Retinal pigment epithelial cell (primary cell): ENCODE measurements at regions not wholly inside any gene's neighbourhood (a gene's known extent, or its start where the extent isn't known, plus 50 kb on each side); places are given as distances from the start of the nearest gene placed in this dataset.
"Not testable (repeated sequence)": the region's sequence is repeated elsewhere in the genome, so short reads cannot be mapped to it uniquely, and the experiment has no call there.

Source experiments
- DNase-seq: peaks from one replicate; pipeline ENCODE4 v3.0.0-alpha.2; 2010; ENCODE audit warnings: low read depth
- H3K4me3 ChIP-seq: 2 replicates; pipeline ENCODE4 v1.5.1; 2011; ENCODE audit warnings: mild to moderate bottlenecking, low read length, control low read depth, moderate library complexity
- TF ChIP-seq, protein P1 (sequence below): conservative IDR thresholded peaks from 2 replicates; pipeline ENCODE4 v1.5.1; 2011; ENCODE audit warnings: low read depth, low read length, control low read depth, inconsistent platforms

DNA sequence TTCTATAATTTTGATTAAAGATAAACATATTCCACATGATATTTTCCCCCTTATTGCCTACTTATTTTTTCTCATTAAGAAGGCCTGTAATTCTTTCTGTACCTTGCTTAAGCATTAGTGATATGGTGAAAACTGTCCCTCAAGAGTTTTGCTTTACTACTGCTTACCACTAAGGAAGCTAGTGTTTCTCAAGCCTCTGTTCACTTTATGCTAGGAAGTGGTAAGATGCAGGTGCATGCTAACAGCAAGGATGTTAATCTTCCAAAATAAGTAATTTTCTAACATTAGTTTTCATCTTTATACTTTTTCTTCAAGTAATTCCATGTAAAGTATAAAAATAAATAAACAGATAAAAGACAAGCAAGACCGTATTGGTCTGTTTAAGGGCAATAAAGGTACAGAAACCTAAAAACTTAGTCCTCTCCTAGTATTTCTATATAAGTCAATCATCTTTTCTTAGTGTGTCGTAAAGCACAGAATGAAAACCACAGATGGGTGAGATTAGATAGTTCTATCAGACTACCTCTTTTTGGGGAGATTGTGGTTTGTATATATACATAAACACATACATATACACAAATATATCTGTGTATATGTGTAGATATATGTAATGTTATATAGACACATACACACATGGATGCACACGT lies 731.0 kb upstream of the CNTN5 start:
- no peak for DNase-seq
- H3K4me3 ChIP-seq = no peak overlapping the region
- TF ChIP-seq, protein P1, sequence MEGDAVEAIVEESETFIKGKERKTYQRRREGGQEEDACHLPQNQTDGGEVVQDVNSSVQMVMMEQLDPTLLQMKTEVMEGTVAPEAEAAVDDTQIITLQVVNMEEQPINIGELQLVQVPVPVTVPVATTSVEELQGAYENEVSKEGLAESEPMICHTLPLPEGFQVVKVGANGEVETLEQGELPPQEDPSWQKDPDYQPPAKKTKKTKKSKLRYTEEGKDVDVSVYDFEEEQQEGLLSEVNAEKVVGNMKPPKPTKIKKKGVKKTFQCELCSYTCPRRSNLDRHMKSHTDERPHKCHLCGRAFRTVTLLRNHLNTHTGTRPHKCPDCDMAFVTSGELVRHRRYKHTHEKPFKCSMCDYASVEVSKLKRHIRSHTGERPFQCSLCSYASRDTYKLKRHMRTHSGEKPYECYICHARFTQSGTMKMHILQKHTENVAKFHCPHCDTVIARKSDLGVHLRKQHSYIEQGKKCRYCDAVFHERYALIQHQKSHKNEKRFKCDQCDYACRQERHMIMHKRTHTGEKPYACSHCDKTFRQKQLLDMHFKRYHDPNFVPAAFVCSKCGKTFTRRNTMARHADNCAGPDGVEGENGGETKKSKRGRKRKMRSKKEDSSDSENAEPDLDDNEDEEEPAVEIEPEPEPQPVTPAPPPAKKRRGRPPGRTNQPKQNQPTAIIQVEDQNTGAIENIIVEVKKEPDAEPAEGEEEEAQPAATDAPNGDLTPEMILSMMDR = no peak

DNA sequence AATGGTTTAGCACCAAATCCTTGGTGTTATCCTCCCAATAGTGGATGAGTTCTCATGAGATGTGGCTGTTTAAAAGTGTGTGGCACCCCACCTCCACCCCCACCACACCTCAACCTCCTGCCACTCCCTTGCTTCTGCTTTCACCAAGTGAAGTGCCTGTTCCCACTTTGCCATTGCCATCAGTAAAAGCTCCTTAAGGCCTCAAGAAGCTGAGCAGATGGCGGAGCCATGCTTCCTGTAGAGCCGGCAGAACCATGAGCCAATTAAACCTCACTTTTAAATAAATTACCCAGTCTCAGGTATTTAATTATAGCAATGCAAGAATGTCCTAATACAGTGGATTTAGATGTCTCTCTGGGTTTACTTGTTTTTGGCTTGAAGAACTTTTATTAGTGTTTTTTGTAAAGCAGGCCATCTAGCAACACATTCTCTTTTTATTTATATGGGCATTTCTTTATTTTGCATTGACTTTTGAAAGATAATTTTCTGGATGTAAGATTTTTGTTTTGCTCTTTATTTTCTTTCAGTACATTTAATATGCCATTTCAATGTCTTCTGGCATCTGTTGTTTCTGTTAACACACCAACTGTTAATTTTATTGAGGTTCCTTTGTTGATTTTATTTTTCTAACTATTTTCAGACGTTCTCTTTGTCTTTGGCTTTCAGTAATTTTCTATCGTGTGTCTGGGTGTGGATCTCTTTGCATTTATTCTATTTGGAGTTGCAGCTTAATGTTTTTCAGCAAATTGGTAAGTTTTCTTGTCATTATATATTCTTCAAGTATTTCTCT lies 724.5 kb upstream of the CNTN5 start:
- DNase-seq = no peak
- TF ChIP-seq, protein P1 = no peak
- no peak overlapping the region for H3K4me3 ChIP-seq

DNA sequence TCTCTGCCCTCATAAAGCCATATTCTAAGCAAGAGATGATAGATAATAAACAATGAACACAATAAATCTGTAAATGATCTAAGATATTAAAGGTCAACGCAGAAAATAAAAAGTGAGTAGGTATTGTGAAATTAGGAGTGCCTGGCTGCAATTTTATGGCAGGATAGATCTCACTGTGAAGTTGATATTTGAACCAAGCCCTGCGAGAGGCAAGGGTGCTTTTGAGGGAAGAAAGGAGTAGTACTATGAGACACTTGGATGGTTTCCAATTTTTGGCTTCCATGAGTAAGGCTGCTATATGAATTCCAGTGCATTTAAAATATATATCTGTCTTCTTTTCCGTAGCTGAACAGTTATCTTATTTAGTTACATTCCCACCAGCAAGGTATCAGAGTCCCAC lies 720.0 kb upstream of the CNTN5 start:
- no peak for DNase-seq
- TF ChIP-seq, protein P1 = no peak
- no peak overlapping the region for H3K4me3 ChIP-seq

GRCh38 chr11:98307827-98308491 lies 712.8 kb upstream of the CNTN5 start:
- TF ChIP-seq, protein P1 = no peak
- DNase-seq = no peak
- no peak overlapping the region for H3K4me3 ChIP-seq

GRCh38 chr11:98330306-98330705 lies 690.4 kb upstream of the CNTN5 start:
- H3K4me3 ChIP-seq, DNase-seq: not testable (repeated sequence)

- TF ChIP-seq, protein P1 = no peak
- no peak overlapping the region for H3K4me3 ChIP-seq
- DNase-seq = no peak
Measured at GRCh38 chr11:98358551-98358950, 662.2 kb upstream of the CNTN5 start.

DNA sequence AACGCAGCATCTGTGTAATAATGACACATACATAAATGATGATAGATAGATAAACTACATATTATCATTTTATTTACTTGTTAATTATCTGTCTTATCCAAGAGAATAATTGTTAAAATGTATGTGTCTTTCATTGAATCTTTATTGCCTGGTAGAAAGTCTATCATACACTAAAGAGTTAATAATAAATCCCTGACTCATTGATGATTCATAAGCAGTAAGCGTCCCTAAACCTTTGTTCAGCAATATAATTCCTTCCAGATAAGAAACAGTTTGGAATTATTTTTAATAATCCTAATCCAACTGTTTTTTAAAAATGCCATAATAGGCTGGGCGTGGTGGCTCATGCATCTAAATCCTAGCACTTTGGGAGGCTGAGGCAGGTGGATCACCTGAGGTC lies 655.6 kb upstream of the CNTN5 start:
- no peak for DNase-seq
- TF ChIP-seq, protein P1 = no peak
- no peak overlapping the region for H3K4me3 ChIP-seq
